Activated naive CD8-positive, alpha-beta T cell treated with anti-CD3 and anti-CD28 coated beads, Interleukin-2, amount 50 U/mL, for 16 hours (primary cell): ENCODE measurements at regions not wholly inside any gene's neighbourhood (a gene's known extent, or its start where the extent isn't known, plus 50 kb on each side); places are given as distances from the start of the nearest gene placed in this dataset.
A peak's percentile ranks its signal among the peaks of the same experiment; 100 is the strongest.

Experiments used
- DNase-seq: peaks from one replicate; pipeline ENCODE4 v3.0.0-alpha.2; 2020; ENCODE audit warnings: low read depth, low spot score

DNA sequence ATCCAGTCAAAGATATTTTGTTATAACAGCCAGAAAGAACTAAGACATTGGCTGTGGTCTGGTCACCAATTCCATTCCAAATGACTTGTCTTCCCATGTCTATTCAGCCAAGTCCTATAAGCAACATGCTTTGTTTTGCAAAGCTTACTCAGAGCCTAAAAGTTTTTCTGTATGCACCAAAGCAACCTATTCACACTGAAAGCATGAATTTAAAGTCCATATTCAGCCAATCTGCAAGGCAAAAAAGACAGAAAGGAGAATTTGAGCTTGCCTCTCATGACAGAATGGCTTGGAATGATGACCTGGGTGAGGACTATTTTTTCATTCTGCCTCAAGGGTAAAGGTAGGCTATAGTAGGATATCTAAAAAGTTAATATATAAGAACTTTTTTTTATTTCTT is 323.2 kb upstream of the NOCT start:
- DNase-seq, result no peak

DNA sequence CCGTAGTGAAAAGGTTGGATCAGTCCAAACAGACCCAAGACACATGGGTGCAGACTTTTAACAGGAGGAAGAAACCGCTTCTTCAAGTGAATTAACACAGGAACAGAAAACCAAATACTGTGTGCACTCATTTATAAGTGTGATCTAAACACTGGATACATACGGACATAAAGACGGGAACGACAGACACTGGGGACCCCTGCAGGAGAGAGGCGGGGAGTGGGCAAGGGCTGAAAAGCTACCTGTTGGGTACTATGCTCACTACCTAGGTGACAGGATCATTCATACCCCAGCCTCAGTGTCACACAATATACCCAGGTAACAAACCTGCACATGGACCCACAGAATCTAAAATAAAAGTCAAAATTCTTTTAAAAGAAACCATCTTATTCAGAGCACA is 326.0 kb upstream of the NOCT start:
- DNase-seq, result no peak

DNA sequence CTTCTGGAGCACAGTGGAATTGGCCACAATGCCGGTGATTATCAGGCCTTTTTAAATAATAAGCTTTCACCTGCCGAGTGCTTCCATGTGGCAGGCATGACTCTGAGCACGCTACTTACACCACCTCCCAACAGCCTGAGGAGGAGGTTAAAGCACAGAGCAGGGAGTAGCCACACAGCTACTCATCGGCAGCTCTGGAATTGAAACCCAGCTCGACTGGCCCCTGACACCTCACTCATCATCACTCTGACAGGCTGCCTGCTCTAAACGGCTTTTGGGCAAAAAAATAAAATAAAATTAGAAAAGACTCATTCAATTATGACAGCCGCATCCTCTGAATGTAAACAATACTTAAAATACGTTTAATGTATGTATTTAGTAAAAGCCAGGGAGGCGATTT is 326.4 kb upstream of the NOCT start:
- no peak for DNase-seq

DNA sequence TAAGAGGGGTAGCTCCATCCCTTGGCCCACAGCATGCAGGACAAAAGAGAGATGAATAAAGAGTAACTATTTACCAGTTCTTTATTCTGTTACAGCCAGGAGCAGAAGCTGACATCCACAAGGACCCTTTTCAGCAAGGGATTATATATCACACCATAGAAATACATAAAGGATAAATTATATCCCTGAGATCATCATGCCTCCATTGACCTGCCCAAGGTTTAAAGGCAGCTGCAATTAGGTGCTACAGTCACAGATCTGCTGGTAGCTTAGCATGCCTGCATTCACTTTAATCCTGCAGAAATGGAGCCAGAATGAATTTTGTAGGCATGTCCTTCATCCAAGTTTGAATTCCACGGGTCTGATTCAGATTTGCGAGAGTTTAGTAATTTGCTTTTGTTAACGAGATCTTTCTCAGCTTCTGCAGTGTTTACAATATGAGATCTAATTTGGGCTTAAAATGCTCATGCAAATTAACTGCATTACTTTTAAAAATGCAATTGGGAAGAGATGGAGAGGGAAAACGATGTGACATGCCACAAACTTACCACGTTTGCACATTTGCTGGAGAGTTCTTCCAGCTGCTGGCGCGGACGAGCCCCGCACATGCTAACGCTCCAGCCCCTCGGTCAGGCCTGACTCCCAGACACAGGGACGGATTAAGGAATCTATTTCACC is 327.0 kb upstream of the NOCT start:
- no peak for DNase-seq

DNA sequence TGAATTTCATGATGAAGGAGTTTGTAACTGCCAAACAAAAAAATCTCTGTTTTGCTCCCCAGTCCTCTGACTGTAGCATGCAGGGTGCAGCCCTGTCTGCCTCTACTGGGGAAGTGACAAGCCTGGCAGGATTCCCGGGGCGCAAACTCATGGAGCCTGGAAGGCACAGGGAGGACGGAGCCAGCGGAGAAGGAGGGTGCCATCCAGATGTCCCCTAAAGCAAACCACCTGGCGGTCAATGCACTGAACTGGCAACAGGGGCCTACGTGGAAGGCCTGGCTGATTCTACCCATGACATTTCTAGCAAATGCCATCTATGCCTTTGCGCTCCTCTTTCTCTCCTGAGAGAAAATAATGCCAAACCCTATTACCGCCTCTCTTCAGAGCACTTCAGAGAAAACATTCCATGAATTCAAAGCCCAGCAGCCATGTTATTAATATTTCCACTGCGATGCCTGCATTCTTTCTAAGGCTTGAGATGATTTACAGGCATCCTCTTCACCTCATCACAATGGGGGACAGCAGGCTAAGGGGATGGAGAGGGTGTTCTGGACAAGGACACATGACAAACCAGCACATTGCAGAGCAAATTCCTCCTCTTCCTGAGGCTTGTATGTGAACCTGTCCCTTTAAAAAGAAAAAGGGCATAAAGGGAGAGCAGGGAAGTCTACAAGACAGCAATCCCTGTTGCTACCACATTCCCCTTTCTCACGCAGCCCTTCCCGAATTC is 329.3 kb upstream of the NOCT start:
- no peak for DNase-seq

DNA sequence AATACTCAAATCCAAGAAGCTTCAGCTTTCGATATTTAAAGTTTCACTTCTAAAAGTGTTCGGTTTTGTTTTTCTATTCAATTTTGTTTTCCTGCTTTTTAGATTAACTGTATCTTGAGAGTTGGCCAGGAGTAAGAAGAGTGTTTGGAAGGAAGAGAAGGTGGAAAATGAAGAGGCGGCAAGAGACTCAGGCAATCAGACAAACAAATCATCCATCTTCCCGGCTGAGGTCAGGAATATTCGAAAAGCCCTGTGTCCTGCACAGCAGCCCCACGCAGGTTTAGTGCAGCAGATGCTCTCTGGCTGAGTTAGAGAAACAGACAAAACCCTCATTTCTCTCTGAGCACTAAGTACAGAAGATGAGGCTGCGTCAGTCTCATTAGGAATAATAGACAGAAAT is 330.3 kb upstream of the NOCT start:
- DNase-seq, result no peak

DNA sequence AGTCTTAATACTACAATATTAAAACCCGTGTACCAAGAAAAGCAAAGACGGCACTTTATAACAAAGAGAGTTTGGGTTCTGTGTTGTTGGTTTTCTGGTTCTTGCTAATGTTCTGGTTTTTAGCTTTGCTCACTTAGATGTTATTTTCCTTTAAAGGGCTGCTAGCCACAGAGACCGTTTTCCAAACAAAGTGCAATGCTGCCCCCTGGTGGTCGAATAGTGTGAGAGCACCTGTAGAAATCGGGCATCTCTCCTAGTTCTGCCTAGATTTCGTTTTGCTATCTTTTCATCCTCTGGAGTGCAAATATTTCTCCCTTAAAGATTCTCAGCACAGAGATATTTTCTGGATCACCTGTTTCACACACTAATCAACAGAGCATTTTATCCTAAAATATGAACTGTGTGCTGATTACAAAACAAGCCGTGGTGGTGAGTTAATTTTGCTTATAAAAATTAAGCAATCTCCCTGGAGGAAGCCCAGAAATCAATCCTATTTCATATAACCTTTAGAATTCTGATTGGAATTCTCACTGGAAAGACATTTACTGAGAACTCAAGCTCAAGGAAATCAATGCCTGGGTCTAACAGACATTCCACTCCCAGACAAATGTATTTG is 334.5 kb upstream of the NOCT start:
- peak; percentile 44 for DNase-seq

DNA sequence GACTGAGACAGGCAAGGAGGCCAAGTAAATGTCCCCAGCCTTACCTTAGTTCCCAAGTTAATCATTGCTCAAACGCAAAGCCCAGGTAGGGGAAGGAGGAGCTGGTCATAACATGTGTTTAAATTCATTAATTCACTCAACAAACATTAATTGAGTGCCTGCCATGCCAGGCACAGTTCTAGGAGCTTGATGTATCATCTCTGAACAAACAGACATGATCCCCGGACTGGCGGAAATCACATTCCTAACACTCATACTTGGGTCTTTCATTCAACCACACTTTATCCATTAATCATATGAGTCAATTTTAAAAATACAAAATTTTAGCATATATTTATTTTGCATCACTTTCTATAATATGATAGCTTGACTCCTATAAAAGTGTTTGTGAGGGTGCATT is 335.3 kb upstream of the NOCT start:
- DNase-seq, result no peak

DNA sequence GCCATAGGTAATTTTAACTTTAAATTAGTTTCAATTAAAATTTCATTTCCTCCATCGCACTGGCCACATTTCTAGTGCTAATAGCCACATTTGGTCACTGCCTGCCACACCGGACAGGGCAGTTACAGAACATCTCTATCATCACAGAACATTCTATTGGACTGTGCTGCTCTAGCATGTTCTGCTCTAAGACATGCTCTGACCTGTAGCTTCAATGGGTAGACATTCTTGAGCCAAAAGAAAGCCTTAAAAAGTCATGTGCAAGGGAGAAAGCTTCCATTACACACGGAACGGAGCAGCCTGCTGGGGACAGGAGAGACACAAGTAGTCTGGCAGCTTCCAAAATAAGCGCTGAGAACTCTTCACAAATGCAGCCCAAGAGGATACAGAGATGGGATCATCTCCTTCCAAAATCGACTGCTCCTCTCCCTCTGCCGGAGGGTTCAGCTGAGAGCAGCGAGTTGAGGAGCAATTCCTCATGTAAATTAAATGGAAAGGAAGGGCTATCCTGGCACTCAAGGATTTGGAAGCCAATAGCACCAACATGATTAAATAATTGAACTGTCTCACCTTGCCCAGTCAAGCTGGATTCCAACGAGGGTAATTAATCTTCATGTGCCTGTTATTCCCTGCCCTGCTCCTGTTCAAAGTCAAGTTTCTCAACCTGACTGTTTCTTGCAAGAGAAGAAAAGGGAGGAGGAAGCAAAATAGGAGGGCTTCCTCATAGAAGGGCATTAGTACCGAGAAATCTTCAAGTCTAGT is 336.4 kb upstream of the NOCT start:
- no peak for DNase-seq

DNA sequence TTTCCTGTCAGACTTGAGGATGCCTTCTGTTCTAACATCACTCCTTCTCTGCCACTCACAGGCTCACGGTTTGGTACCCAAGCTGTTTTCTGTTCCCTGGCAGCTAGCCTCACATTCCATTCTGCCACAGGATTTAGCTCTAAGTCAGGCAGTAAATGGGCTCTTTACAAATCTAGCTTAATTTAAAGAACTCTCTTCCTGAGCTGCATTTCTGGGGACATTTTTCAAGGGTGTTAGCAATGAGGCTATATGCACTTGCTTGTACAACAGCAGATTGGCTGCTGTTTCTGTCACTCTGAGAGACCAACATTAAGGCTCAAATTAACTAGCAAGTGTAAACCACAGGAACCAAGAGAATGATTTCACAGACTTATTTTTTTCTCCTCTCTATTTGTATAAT is 337.8 kb upstream of the NOCT start:
- DNase-seq, result no peak

DNA sequence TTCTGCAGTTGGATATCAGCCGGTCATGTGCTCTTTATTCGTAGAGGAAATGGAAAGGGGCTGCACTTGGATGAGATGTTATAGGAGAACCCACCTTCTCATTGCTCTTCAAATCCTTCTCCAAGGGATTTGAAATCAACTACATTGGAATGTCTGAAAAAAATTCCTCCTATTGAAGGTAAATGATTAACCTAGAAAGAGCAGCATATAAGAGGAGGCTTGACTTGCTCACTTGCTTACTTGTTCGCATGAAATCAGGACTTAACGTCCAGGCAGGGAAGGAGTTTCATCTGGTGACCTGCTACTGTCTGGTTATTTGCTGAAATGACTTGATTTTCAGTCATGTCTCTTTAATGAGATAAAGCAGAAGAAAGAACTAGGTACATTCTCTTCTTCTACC is 338.4 kb upstream of the NOCT start:
- no peak for DNase-seq

DNA sequence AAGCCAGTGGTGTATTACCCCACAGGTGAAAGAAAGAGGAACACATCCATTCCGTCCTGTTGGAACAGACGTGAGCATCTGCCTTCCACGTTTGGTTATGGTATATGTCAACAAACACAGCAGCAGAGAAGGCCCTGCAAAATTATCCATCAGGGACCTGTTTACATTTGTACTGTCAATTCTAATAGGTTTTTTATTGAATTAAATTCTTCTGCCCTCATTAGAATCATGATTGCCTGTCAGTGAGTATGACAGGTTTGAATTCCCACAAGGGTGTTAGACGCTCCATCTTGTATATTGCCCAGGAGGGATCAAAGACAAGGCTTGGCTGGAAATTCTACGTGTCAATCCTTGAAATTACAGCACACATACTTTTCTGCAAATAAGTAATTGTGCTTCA is 339.9 kb upstream of the NOCT start:
- DNase-seq, result no peak

DNA sequence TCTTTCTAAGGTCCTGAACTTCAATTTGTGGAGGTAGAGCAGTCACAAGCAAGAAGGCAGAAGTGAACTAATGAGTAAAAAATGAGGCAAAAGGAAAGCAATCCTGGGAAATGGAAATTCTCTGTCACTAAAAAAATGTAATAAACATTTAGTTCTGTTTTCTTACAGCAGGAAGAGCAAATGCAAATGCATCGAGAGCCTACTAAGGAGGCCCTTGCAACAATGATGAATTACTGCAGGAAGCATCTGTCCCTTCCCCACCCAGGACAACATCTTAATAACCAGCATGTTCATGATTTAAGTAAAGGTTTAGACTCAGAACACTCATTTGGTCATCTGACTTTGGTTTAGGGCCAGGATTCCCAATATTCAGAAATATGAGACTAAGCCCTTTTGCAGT is 341.4 kb upstream of the NOCT start:
- no peak for DNase-seq

DNA sequence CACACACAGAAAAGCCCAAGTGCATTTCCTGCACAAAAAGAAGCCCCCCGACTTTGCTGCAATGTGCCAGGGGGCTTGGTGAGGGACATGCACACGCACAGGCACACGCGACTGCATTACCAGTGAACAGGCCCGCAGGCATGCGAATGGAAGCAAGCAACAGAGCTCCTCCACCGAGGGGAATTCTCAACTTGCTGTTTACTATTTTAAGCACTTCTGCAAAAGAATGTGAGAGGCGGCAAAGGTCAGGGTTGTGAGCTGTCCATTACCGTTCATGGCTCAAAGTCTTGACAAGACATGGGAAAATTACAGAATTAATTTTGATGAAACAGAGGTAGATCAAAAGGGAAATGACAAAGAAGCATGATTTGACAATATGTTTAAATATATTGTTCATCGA is 342.5 kb upstream of the NOCT start:
- DNase-seq, result no peak

DNA sequence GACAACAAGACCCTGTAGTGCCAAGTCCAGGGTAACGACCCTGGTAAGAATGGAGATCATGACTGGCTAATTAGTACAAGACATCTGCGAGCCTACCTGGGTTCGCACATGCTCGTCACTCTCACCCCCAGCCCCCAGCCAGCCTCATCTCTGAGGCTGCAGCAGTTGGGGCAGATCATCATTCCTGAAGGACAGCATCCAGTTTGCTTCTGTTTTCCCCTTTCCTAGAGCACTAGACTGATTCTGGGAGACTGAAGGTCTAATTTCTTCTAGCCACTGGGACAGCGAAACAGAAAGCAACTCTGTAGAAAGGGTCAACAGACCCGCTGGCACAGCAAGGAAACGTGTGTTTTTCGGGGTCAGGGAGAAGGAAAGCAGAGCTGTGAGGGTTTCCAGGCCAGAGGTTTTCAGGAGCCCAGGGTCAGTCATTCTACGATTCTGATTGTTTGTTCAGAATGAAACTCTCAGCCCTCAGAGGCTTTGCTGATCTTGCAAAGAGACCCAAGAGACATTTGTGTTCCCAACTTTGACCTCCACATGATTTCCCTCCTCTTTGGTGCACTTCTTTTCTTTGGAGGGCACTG is 343.1 kb upstream of the NOCT start:
- DNase-seq, result no peak

DNA sequence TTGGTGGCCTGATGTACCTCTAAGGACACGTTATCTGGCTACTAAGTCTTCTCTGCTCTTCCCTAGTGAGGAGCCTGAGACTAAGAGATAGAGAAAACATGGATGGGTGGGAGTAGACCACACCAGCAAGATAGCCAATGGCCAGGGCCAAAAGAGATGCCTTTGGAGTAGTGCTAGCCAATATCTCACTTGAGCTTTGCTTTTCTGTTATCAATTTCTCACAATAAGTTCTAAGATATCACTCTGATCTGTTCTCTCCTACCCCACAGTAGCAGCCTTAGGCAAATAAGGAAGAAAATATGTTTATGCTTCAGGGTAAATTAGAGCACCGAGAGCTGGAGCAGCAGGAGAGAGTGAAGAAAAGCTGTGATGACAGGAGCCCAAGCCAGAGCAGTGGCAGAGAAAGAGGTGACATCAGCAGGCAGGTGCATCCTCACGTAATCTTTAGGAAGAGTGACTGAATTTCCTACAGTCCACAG is 343.9 kb upstream of the NOCT start:
- no peak for DNase-seq

DNA sequence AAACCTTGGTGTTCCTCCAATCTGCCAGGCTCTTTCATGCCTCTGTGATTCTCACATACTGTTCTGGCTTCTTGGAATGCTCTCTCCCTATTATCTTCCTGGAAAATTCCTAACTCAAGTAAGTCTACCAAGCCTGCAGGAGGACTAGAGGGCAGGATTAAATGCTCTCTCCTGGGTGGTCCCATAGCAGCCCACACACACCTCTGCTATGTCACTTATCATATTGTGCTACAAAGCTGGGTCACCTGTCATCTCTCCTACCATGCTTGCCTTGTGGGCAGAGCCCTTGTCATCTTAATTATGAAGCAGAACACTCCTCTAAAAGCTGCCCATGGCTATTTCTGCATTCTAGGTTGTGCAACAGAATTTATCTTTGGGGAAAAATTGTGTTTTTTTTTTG is 344.5 kb upstream of the NOCT start:
- DNase-seq, result no peak

DNA sequence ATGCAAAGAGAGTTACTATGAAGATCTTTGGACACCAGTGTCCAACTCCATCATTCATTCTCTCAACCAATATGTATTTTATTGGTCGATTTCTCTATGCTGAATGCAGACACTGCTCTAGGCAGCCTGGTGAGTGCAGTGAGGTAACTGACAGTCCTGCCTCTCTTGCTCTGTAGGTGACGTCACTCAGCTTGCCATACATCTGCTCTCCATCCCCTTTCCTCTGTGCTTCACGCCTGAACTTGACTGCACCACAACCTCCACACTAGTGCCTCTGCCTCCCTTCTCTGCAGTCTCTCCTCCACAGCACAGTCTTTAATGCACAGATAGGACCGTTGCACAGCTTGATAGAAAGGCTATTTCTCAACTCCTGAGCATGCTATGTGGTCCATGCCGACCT is 344.9 kb upstream of the NOCT start:
- DNase-seq, result no peak

DNA sequence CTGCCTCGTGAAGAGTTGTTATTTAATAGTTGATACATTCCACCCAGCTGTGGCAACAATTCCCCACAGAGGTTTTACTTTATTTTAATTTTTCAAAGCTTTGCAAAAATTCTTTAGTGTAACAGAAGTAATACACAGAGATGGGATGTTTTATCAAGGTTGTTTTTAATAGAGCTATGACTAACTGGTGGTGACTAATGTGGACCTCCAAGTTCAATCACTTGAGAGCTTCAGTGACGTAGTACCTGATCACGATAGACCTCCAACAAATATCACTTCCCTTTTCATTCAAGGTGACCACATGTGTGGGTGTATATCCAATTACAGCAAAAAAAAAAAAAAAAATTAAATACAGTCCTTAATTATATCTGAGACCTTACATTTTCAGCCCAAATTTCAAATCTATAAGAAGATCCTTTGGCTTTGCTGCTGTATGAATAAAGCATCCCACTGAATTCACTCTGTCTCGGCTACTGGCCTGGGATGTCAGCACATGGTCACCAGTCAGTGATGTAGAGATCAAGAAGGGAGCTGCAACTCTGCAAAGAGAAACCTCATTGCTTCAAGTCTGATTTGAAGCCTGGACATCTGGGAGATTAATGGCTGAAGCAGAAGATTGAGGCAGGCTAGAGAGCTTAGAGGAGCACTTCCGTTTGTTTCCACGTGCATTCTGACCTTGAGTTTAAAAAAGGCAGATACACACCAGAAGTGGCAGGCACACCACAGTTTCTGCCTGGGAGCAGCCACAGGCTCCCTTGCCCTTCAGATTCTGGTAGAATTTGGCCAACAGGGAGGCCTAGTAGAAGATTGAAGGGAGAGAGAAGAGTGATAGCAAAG is 345.9 kb upstream of the NOCT start:
- no peak for DNase-seq

DNA sequence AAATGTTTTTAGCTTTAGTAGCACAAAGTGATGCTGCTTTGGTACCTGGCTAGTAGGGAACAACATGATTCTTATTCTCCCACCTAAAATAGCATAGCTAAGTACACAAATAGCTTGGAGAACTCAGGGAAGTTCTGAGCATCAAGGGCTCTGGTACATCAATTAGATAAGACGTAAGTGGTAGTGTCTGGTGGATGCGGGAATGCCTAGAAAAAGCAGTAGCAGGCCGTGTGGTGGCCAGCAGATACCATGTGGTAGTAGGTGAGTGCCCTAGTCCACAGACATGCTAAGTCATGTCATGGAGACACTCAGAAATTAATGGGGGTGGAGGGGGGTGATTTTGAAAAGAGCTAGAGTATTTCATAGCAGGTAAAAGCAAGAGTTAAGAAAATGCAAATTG is 347.3 kb upstream of the NOCT start:
- no peak for DNase-seq

DNA sequence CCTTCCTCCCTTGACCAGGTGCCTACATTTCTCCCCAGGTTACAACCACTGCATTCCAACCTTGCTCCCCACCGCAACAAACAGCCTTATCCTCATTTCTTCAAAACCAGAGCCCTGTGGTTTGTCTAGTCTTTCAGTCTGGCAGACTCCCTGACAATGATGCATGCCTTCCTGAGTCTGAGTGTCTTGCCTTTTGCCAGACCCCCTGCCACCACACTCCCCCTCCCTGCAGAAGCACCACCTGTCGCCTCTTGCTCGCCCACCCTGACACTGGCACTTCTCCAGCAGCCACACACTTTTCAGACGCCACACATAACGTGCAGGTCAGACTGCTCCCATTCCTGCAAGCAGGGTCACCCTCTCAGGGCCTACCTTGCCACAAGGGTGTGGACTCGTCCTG is 349.2 kb upstream of the NOCT start:
- DNase-seq, result no peak
